Endodermal cell (in vitro differentiated cells): ENCODE measurements at regions not wholly inside any gene's neighbourhood (a gene's known extent, or its start where the extent isn't known, plus 50 kb on each side); places are given as distances from the start of the nearest gene placed in this dataset.
A peak's percentile ranks its signal among the peaks of the same experiment; 100 is the strongest.

ENCODE experiments used
- DNase-seq: peaks from one replicate; pipeline ENCODE4 v3.0.0-alpha.2; 2017
- H3K27ac ChIP-seq: 2 replicates; pipeline ENCODE4 v1.5.1; 2013; ENCODE audit warnings: mild to moderate bottlenecking, low read depth, low read length, moderate library complexity
- H3K27me3 ChIP-seq: 2 replicates; pipeline ENCODE4 v1.6.1; 2013; ENCODE audit warnings: mild to moderate bottlenecking, low read length, moderate library complexity; ENCODE audit not compliant: insufficient read depth, control insufficient read depth, poor library complexity, severe bottlenecking
- H3K36me3 ChIP-seq: 2 replicates; pipeline ENCODE4 v1.7.0; 2013; ENCODE audit warnings: mild to moderate bottlenecking, low read length, moderate library complexity; ENCODE audit not compliant: control insufficient read depth, insufficient read depth
- H3K4me1 ChIP-seq: one replicate; pipeline ENCODE4 v1.7.0; 2013; ENCODE audit warnings: low read length; ENCODE audit not compliant: control insufficient read depth, insufficient read depth
- H3K4me3 ChIP-seq: 2 replicates; pipeline ENCODE4 v1.5.1; 2013; ENCODE audit warnings: mild to moderate bottlenecking, low read length, moderate library complexity
- H3K9ac ChIP-seq: 2 replicates; pipeline ENCODE4 v1.6.1; 2013; ENCODE audit warnings: mild to moderate bottlenecking, low read length, moderate library complexity; ENCODE audit not compliant: poor library complexity, severe bottlenecking; ENCODE audit errors: extremely low read depth
- H3K9me3 ChIP-seq: 2 replicates; pipeline ENCODE4 v1.6.1; 2013; ENCODE audit warnings: mild to moderate bottlenecking, low read length, moderate library complexity; ENCODE audit not compliant: control insufficient read depth
- H3K27ac Mint-ChIP-seq: 2 replicates; pipeline ENCODE4 v1.8.0; 2020; ENCODE audit warnings: mixed read lengths
- H3K27me3 Mint-ChIP-seq: 2 replicates; pipeline ENCODE4 v1.8.0; 2021; ENCODE audit warnings: mild to moderate bottlenecking, mixed read lengths; ENCODE audit not compliant: insufficient read depth
- H3K36me3 Mint-ChIP-seq: 2 replicates; pipeline ENCODE4 v1.8.0; 2020; ENCODE audit warnings: low read depth, mixed read lengths
- H3K4me1 Mint-ChIP-seq: 2 replicates; pipeline ENCODE4 v1.8.0; 2020; ENCODE audit warnings: mixed read lengths
- H3K4me3 Mint-ChIP-seq: 2 replicates; pipeline ENCODE4 v1.8.0; 2020; ENCODE audit warnings: mild to moderate bottlenecking, moderate library complexity, mixed read lengths
- H3K9me3 Mint-ChIP-seq: 2 replicates; pipeline ENCODE4 v1.8.0; 2020; ENCODE audit warnings: mild to moderate bottlenecking, mixed read lengths
- CTCF ChIP-seq: fragments of 200-600 bp; sonication (generic); conservative IDR thresholded peaks from 2 replicates; pipeline ENCODE4 v1.5.0; 2021; ENCODE audit warnings: antibody characterized with exemption, mild to moderate bottlenecking
- WGBS, 2 experiments: methylation state at CpG; one replicate each; pipeline versions ENCODE4 v1.1.5 to v1.1.7; 2013; ENCODE audit warnings: missing lambda C conversion rate in 2 of 2, mixed read lengths in 1 of 2; ENCODE audit not compliant: insufficient coverage in 1 of 2, insufficient read length in 1 of 2; 5-methylcytosine and 5-hydroxymethylcytosine counted together

- no peak for TF ChIP-seq CTCF
- Histone ChIP-seq H3K9me3 (no peaks in the 10 kb centered on the region), H3K27me3 (peaks cover 7% of the 10 kb centered on the region), H3K4me3 (no peak overlapping the region), H3K9ac (no peak overlapping the region), H3K27ac (no peak overlapping the region), H3K4me1 (peaks cover 3% of the 10 kb centered on the region), H3K36me3 (no peaks in the 10 kb centered on the region)
- Mint-ChIP-seq H3K36me3 (no peaks in the 10 kb centered on the region), H3K4me1 (peaks cover 4% of the 10 kb centered on the region), H3K27ac (no peak overlapping the region), H3K9me3 (no peaks in the 10 kb centered on the region), H3K4me3 (no peak overlapping the region), H3K27me3 (peaks cover 11% of the 10 kb centered on the region)
- DNase-seq = no peak
These were observed 74.1 kb upstream of the SDK2 start for GRCh38 chr17:73718362-73718761.

- peak overlapping the region; percentile 89 for H3K27ac ChIP-seq
These were observed 74.7 kb upstream of the SDK2 start for GRCh38 chr17:73718912-73719311.

GRCh38 chr17:73719588-73720071 lies 75.4 kb upstream of the SDK2 start:
- Mint-ChIP-seq H3K27me3 (peaks cover 9% of the 10 kb centered on the region), H3K36me3 (no peaks in the 10 kb centered on the region), H3K4me3 (no peak overlapping the region), H3K9me3 (no peaks in the 10 kb centered on the region), H3K27ac (no peak overlapping the region), H3K4me1 (peaks cover 4% of the 10 kb centered on the region)
- WGBS, 2 experiments = 65 to 89% methylated on average over 5 to 16 of the region's 16 CpGs
- no peak for TF ChIP-seq CTCF
- no peak overlapping the region for H3K4me3 ChIP-seq
- no peaks in the 10 kb centered on the region for H3K9me3 ChIP-seq
- no peaks in the 10 kb centered on the region for H3K36me3 ChIP-seq
- peaks cover 3% of the 10 kb centered on the region for H3K4me1 ChIP-seq
- peak; percentile 61 for DNase-seq
- H3K27ac ChIP-seq = peak overlapping the region; percentile 89
- no peaks in the 10 kb centered on the region for H3K27me3 ChIP-seq
- H3K9ac ChIP-seq = no peak overlapping the region

More at GRCh38 chr17:73718912-73719311, 74.7 kb upstream of the SDK2 start:
- H3K36me3 ChIP-seq = no peaks in the 10 kb centered on the region
- TF ChIP-seq CTCF = no peak
- H3K27me3 ChIP-seq = peaks cover 2% of the 10 kb centered on the region
- H3K27me3 Mint-ChIP-seq = peaks cover 9% of the 10 kb centered on the region
- no peaks in the 10 kb centered on the region for H3K9me3 ChIP-seq
- no peak for DNase-seq
- H3K4me3 Mint-ChIP-seq = no peak overlapping the region
- peaks cover 4% of the 10 kb centered on the region for H3K4me1 Mint-ChIP-seq
- H3K9ac ChIP-seq = no peak overlapping the region
- H3K27ac Mint-ChIP-seq = no peak overlapping the region
- 92 to 93% methylated on average over 9 of the region's 9 CpGs for WGBS, 2 experiments
- peaks cover 3% of the 10 kb centered on the region for H3K4me1 ChIP-seq
- no peak overlapping the region for H3K4me3 ChIP-seq
- H3K9me3 Mint-ChIP-seq = no peaks in the 10 kb centered on the region
- no peaks in the 10 kb centered on the region for H3K36me3 Mint-ChIP-seq
